ENCODE measurements at regions not wholly inside any gene's neighbourhood (a gene's known extent, or its start where the extent isn't known, plus 50 kb on each side); places are given as distances from the start of the nearest gene placed in this dataset.

- H3K4me1 ChIP-seq (ENCODE audit: insufficient read depth, low read length): no peaks in the 10 kb centered on the region
- Mint-ChIP-seq H3K4me1 (peaks cover 21 to 30% of the 10 kb centered on the region in 2 experiments), H3K36me3 (ENCODE audit: insufficient read depth in 1 of 3, low read depth in 3 of 3) (no peaks in the 10 kb centered on the region), H3K27ac (no peak overlapping the region), H3K4me3 (no peak overlapping the region), H3K9me3 (no peaks in the 10 kb centered on the region; a peak in 1 of 5 replicates), H3K27me3 (ENCODE audit: low read depth) (peaks cover 9% of the 10 kb centered on the region)
- H2BK5ac ChIP-seq (ENCODE audit: insufficient read length, low read length): no peak overlapping the region
- H2BK20ac ChIP-seq (ENCODE audit: low read depth, low read length, poor library complexity, severe bottlenecking): no peak overlapping the region
- no peak overlapping the region for H3K23ac ChIP-seq (ENCODE audit: insufficient read length, low read depth, low read length)
- no peak overlapping the region for H2BK12ac ChIP-seq (ENCODE audit: insufficient read length, low read depth, low read length)
- H2AFZ ChIP-seq (ENCODE audit: low read length): no peak overlapping the region
- no peaks in the 10 kb centered on the region for H3K27me3 ChIP-seq (ENCODE audit: insufficient read depth, low read length)
- no peak overlapping the region for H3K9ac ChIP-seq (ENCODE audit: extremely low read depth, insufficient read length, low read length)
- no peak overlapping the region for H4K8ac ChIP-seq (replicated peaks; ENCODE audit: insufficient read length, low read depth, low read length)
- no peak overlapping the region for H3K27ac ChIP-seq (ENCODE audit: insufficient read length, low read depth, low read length)
- no peaks in the 10 kb centered on the region for H3K9me3 ChIP-seq (ENCODE audit: control insufficient read depth, low read depth, low read length)
- no peak overlapping the region for H2BK120ac ChIP-seq (ENCODE audit: low read depth, low read length, poor library complexity, severe bottlenecking)
- no peak overlapping the region for H4K5ac ChIP-seq (ENCODE audit: insufficient read length, low read depth, low read length)
- no CpG with 5 or more reads among the region's 8 CpGs for WGBS (ENCODE audit: extremely low coverage, insufficient read length, low lambda C conversion rate)
- no peaks in the 10 kb centered on the region for H4K20me1 ChIP-seq (ENCODE audit: control insufficient read depth, insufficient read depth, insufficient read length)
- no peaks in the 10 kb centered on the region for H3K23me2 ChIP-seq (ENCODE audit: insufficient read length, low read depth, low read length, poor library complexity, severe bottlenecking)
- no peaks in the 10 kb centered on the region for H3K79me2 ChIP-seq (ENCODE audit: insufficient read depth, low read length)
- H2BK15ac ChIP-seq (ENCODE audit: low read depth, low read length): no peak overlapping the region
- no peak overlapping the region for H3K4me2 ChIP-seq (ENCODE audit: insufficient read depth, insufficient read length, low read length)
- H3K18ac ChIP-seq (ENCODE audit: insufficient read length, low read depth, low read length): no peak overlapping the region
- no peak overlapping the region for H3T11ph ChIP-seq (ENCODE audit: low read length)
- 0 out of 2 replicates have a peak overlapping the region, but pooled peaks have one; percentile 75 for H3K14ac ChIP-seq (ENCODE audit: insufficient read depth, low read length)
- no peaks in the 10 kb centered on the region for H3K79me1 ChIP-seq (ENCODE audit: insufficient read depth, low read depth, low read length, poor library complexity, severe bottlenecking)
- no peak overlapping the region for H3K56ac ChIP-seq (ENCODE audit: insufficient read length, low read depth, low read length)
- no peak overlapping the region for H3K4ac ChIP-seq (ENCODE audit: low read depth, low read length)
- H4K91ac ChIP-seq (ENCODE audit: insufficient read length, low read depth, low read length): no peak overlapping the region
- no peak overlapping the region for H2AK5ac ChIP-seq (ENCODE audit: insufficient read length, low read length)
- no peak for TF ChIP-seq CTCF (conservative IDR thresholded peaks at IDR 0.05)
- no peak for DNase-seq
Measured at GRCh38 chr11:44366741-44367140, 56.8 kb upstream of the ALX4 start.
